PC-3 (cell line): ENCODE measurements at regions not wholly inside any gene's neighbourhood (a gene's known extent, or its start where the extent isn't known, plus 50 kb on each side); places are given as distances from the start of the nearest gene placed in this dataset.

Experiments
- EZH2phosphoT487 ChIP-seq: fragments of 300-600 bp; sonication (generic); IDR thresholded peaks from 2 replicates; pipeline ENCODE4 v1.6.1; 2018; ENCODE audit warnings: mild to moderate bottlenecking, antibody characterized with exemption, low read length, borderline replicate concordance
- TF ChIP-seq, protein P1 (sequence below): fragments of 300-600 bp; sonication (generic); conservative IDR thresholded peaks from 2 replicates; pipeline ENCODE4 v1.5.1; 2017; ENCODE audit warnings: antibody characterized with exemption, low read depth, mild to moderate bottlenecking, low read length

DNA sequence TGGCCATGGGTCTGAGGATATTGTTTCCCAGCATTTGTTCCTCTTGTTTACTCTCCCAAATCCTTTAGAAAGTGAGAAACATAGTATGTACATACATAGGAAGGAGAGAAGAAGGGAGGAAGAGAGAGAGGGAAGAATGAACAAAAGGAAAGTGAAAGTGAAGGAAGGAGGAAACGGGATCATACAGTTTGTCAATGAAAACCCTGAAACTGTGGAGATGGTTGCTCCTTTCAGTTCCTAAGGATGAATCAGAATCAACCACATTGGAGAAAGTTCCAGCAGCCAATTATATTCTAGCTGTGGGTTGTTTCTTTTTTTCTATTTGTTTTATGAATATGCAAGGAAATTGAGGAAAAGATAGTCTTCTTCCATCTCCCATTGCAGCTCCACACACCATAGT is 396.5 kb downstream of the MLLT3 start:
- TF ChIP-seq, protein P1, sequence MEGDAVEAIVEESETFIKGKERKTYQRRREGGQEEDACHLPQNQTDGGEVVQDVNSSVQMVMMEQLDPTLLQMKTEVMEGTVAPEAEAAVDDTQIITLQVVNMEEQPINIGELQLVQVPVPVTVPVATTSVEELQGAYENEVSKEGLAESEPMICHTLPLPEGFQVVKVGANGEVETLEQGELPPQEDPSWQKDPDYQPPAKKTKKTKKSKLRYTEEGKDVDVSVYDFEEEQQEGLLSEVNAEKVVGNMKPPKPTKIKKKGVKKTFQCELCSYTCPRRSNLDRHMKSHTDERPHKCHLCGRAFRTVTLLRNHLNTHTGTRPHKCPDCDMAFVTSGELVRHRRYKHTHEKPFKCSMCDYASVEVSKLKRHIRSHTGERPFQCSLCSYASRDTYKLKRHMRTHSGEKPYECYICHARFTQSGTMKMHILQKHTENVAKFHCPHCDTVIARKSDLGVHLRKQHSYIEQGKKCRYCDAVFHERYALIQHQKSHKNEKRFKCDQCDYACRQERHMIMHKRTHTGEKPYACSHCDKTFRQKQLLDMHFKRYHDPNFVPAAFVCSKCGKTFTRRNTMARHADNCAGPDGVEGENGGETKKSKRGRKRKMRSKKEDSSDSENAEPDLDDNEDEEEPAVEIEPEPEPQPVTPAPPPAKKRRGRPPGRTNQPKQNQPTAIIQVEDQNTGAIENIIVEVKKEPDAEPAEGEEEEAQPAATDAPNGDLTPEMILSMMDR = no peak
- no peak for TF ChIP-seq EZH2phosphoT487
